IMR-90 (cell line): ENCODE measurements at regions not wholly inside any gene's neighbourhood (a gene's known extent, or its start where the extent isn't known, plus 50 kb on each side); places are given as distances from the start of the nearest gene placed in this dataset.

Experiments
- FOS ChIP-seq: fragments of 150-350 bp; IDR thresholded peaks from 2 replicates; pipeline ENCODE4 v1.6.1; 2016; ENCODE audit warnings: low read depth, low read length
- MAZ ChIP-seq: IDR thresholded peaks from 2 replicates; pipeline ENCODE4 v1.6.1; 2012; ENCODE audit warnings: low read depth, mild to moderate bottlenecking, low read length, improper control_type of control experiment, moderate library complexity, borderline replicate concordance
- POLR2A ChIP-seq: IDR thresholded peaks from 2 replicates; pipeline ENCODE4 v1.6.1; 2012; ENCODE audit warnings: mild to moderate bottlenecking, low read depth, low read length
- RAD21 ChIP-seq: IDR thresholded peaks from 2 replicates; pipeline ENCODE4 v1.6.1; 2012; ENCODE audit warnings: low read length, improper control_type of control experiment
- RCOR1 ChIP-seq: IDR thresholded peaks from 2 replicates; pipeline ENCODE4 v1.6.1; 2012; ENCODE audit warnings: mild to moderate bottlenecking, low read length, improper control_type of control experiment; ENCODE audit not compliant: insufficient replicate concordance
- RFX5 ChIP-seq: IDR thresholded peaks from 2 replicates; pipeline ENCODE4 v1.8.0; 2012; ENCODE audit warnings: low read depth, mild to moderate bottlenecking, low read length, moderate library complexity
- TF ChIP-seq, protein P1 (sequence below): conservative IDR thresholded peaks from 2 replicates; pipeline ENCODE4 v1.5.1; 2012; ENCODE audit warnings: mild to moderate bottlenecking, low read depth, low read length, improper control_type of control experiment
- TF ChIP-seq, protein P2 (sequence below): fragments of 150-350 bp; IDR thresholded peaks from 2 replicates; pipeline ENCODE4 v1.6.1; 2016; ENCODE audit warnings: low read depth, mild to moderate bottlenecking, low read length, moderate library complexity, borderline replicate concordance
- TF ChIP-seq, protein P3 (sequence below): fragments of 150-350 bp; IDR thresholded peaks from 2 replicates; pipeline ENCODE4 v1.6.1; 2017; ENCODE audit warnings: mild to moderate bottlenecking, antibody characterized with exemption, low read length, low read depth

DNA sequence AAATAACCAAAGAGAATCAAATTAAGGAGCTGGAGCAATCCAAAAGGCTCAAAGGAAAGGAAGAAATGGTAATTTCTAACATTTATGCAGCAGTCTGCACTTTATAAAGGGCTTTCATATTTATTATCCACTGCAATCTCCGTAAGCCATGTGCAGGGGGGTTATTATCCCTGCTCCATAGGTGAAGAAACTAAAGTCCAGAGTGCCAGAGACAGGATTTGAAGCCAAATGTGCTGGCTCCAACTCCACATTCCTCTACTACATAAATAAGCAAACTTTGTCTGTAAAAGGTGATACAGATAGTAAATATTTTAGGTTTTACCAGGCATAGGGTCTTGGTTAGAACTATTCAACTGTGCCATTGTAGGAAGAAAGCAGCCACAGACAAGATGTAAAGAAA lies 221.4 kb downstream of the MINAR1 start:
- no peak for TF ChIP-seq POLR2A
- TF ChIP-seq, protein P1, sequence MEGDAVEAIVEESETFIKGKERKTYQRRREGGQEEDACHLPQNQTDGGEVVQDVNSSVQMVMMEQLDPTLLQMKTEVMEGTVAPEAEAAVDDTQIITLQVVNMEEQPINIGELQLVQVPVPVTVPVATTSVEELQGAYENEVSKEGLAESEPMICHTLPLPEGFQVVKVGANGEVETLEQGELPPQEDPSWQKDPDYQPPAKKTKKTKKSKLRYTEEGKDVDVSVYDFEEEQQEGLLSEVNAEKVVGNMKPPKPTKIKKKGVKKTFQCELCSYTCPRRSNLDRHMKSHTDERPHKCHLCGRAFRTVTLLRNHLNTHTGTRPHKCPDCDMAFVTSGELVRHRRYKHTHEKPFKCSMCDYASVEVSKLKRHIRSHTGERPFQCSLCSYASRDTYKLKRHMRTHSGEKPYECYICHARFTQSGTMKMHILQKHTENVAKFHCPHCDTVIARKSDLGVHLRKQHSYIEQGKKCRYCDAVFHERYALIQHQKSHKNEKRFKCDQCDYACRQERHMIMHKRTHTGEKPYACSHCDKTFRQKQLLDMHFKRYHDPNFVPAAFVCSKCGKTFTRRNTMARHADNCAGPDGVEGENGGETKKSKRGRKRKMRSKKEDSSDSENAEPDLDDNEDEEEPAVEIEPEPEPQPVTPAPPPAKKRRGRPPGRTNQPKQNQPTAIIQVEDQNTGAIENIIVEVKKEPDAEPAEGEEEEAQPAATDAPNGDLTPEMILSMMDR: no peak
- no peak for TF ChIP-seq RFX5
- TF ChIP-seq FOS: no peak
- TF ChIP-seq, protein P2, sequence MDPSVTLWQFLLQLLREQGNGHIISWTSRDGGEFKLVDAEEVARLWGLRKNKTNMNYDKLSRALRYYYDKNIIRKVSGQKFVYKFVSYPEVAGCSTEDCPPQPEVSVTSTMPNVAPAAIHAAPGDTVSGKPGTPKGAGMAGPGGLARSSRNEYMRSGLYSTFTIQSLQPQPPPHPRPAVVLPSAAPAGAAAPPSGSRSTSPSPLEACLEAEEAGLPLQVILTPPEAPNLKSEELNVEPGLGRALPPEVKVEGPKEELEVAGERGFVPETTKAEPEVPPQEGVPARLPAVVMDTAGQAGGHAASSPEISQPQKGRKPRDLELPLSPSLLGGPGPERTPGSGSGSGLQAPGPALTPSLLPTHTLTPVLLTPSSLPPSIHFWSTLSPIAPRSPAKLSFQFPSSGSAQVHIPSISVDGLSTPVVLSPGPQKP: no peak
- no peak for TF ChIP-seq MAZ
- TF ChIP-seq RAD21: no peak
- TF ChIP-seq RCOR1: no peak
- TF ChIP-seq, protein P3, sequence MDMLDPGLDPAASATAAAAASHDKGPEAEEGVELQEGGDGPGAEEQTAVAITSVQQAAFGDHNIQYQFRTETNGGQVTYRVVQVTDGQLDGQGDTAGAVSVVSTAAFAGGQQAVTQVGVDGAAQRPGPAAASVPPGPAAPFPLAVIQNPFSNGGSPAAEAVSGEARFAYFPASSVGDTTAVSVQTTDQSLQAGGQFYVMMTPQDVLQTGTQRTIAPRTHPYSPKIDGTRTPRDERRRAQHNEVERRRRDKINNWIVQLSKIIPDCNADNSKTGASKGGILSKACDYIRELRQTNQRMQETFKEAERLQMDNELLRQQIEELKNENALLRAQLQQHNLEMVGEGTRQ: no peak
